Breast epithelium (tissue), 3 donors: ENCODE measurements at regions not wholly inside any gene's neighbourhood (a gene's known extent, or its start where the extent isn't known, plus 50 kb on each side); places are given as distances from the start of the nearest gene placed in this dataset.

Experiments
- POLR2A ChIP-seq: fragments of 450-650 bp; IDR thresholded peaks from one replicate; pipeline ENCODE4 v1.6.1; 2016; ENCODE audit warnings: antibody characterized with exemption, mild to moderate bottlenecking, moderate library complexity
- TF ChIP-seq, protein P1 (sequence below), 3 donors: fragments of 450-650 bp; IDR thresholded peaks; one replicate each; pipeline ENCODE4 v1.5.1; 2016 to 2017; ENCODE audit warnings: antibody characterized with exemption in 3 of 3, mild to moderate bottlenecking in 3 of 3, moderate library complexity in 3 of 3

DNA sequence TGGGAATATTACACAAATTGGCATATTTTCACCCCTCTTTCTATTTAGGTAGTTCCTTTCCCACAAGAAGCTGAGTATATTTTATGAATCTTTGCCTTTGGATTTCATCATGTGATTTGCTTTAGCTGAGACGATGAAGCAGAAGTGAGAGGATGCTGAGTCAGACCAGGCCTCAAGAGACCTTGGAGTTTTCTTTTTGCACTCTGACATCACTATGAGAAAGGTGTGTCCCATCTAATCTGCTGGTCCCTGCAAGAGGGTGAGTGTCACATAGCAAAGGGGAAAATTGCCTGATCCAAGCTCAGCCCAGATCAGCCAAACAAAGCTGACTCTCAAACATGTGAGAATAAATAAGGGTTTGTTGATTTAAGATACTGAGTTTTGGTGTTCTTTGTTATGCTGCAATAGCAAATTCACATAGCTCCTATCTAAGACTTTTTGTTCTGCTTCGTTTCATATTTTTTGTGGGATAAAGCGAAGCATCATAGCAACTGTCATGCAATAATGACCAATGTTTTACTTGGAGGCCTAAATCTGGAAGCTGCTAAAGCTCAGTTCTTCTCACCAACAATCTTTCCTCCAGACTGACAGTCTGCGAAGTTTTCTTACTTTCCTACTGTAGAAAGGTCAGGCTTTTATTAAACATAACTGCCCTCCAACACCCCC lies 176.9 kb downstream of the PDHA2 start:
- TF ChIP-seq, protein P1, sequence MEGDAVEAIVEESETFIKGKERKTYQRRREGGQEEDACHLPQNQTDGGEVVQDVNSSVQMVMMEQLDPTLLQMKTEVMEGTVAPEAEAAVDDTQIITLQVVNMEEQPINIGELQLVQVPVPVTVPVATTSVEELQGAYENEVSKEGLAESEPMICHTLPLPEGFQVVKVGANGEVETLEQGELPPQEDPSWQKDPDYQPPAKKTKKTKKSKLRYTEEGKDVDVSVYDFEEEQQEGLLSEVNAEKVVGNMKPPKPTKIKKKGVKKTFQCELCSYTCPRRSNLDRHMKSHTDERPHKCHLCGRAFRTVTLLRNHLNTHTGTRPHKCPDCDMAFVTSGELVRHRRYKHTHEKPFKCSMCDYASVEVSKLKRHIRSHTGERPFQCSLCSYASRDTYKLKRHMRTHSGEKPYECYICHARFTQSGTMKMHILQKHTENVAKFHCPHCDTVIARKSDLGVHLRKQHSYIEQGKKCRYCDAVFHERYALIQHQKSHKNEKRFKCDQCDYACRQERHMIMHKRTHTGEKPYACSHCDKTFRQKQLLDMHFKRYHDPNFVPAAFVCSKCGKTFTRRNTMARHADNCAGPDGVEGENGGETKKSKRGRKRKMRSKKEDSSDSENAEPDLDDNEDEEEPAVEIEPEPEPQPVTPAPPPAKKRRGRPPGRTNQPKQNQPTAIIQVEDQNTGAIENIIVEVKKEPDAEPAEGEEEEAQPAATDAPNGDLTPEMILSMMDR (IDR thresholded peaks at IDR 0.05), result no peak
- no peak for TF ChIP-seq POLR2A
